GM19239 (cell line): ENCODE measurements at regions not wholly inside any gene's neighbourhood (a gene's known extent, or its start where the extent isn't known, plus 50 kb on each side); places are given as distances from the start of the nearest gene placed in this dataset.

Source experiments
- DNase-seq: peaks from one replicate; pipeline ENCODE4 v3.0.0; 2011; ENCODE audit warnings: low spot score; ENCODE audit not compliant: insufficient read length
- FAIRE-seq: peaks from 2 replicates; lab custom pipeline; 2011; peaks lifted over from hg19 to GRCh38; lab: Jason Lieb, UNC

DNA sequence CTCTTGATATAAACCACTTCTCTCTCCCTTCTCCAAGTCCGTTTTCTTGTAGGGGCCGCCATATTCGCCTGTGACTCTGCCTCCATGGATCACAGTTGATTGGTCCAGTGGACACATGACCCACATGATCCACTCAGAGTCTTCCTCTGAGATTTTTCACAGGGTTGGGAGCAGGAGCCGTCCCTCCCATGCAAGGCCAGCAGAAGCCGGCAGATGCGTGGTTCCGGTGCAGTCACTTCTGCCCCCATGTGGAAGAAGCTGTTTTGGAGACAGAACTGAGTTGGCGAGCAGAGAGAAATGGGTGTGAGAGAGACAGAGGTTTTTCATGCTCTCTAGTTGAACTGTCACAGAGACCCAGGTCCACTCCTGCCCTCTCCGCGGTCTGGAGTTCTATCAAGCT lies 83.3 kb downstream of the C16orf95 start:
- FAIRE-seq (no peak), DNase-seq (no peak)

DNA sequence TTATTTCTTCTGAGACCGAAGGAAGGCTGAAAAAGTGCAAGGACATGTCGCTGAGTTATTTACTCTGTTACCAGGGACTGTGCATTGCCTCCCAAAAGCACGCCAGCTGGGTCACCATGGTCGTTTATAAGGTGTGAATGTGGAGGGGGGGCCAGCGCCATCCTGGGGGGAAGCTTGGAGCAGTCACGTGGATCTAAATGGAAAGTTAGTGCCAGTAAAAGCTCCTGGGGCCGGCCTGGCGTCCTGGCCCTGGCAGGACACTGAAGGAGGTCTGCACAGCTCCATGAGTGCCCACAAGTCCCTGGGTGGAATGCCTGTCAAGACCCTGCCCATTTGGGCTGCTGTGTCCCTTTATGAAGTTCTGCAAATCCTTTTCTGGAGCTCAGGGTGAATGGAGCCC lies 82.6 kb downstream of the C16orf95 start:
- no peak for DNase-seq
- FAIRE-seq: no peak

- no peak for FAIRE-seq
- DNase-seq: peak; percentile 24
These were observed 81.2 kb downstream of the C16orf95 start for GRCh38 chr16:87235810-87236515.

DNA sequence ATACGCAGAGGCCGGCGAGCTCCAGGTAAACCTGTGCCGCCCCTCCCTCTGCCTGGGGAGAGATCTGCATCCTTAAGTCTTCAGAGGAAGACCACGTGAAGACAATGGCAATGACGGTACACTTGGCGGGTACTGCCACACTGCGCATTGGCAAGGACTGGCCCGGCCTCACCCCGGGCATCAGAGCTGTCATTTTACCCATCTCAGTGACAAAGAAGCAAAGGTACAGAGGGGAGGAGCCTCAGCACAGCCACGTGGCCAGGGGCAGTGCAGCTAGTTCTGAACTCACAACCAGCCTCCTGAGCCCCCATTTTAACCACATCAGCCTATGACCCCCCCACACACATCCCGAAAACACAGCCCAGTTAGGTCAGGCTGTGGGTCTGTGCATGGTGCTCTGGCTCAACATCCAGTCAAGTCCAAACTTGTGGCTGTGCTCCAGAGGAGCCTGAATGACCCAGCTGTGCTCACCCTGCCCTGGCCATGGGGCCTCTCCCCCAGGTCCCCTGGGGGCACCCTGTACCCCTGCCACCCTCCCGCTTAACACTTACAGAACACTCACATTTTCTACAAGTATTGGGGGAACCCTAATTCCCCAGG lies 80.6 kb downstream of the C16orf95 start:
- FAIRE-seq (no peak), DNase-seq (no peak)

DNA sequence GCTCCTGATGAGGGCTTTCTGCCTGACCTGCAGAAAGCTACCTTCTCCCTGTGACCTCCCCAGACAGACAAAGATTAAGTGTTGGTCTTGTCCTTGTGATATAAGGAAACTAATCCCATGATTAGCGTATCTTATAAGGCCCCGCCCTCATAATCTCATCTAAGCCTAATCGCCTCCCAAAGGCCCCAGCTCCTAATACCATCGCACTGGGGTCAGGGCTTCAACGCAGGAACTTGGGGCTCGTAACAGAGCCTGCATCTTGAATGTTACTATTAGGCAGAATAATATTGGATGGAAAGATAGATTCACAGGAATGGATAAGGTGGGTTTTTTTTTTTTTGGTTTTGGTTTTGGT lies 78.9 kb downstream of the C16orf95 start:
- FAIRE-seq: no peak

DNA sequence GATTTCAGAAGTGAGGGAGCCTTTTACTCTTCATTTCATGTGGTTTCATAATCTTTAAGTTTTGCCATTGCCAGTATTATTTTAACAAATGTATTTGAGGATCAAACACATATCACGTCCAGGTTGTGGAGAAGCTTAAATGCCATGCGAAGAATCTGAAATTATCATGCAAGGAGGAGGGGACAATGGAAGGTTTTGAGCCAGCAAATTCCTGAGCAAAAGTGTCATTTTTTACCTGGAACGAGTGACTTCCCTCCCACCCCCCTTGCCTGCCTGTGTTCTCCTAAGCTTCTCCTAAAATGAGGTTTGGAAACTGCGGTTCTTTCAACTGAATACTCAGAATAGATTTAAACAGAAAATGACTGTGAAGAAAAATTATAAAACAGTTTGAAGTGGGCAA lies 77.6 kb downstream of the C16orf95 start:
- FAIRE-seq (no peak), DNase-seq (no peak)

More for the DNA sequence above, 78.9 kb downstream of the C16orf95 start:
- no peak for DNase-seq

GRCh38 chr16:87240211-87241136 lies 76.7 kb downstream of the C16orf95 start:
- DNase-seq (no peak), FAIRE-seq (no peak)

DNA sequence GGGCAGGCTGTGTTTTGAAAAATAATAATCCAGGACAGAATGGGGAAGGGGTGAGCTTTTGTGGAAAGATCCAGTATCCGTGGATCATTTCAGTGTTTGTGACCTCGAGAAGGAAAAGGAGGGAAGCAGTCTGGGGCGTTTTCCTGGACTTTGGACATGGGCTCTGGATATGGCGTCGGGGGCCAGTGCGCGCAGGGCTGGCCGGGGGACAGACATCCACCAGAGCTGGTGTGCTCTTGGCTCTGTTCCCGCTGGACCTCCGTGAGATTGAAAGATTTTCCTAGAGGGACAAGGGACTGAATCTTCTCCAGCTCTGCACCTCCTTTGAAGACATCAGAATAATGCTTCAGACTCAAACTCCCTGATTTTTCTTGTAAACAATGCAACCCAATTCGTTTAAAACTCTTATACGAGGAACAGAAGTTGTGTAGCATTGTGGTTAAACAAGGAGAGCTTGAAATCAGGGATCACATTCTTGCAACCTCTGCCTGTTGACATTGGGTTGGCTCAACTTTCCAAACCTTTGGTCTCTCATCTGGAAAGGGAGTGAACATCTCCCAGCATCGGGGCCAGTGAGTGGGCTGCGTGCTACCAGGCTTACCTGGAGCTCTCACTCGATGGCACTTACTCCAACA lies 75.9 kb downstream of the C16orf95 start:
- no peak for FAIRE-seq
- DNase-seq: no peak

GRCh38 chr16:87243478-87243877 lies 73.7 kb downstream of the C16orf95 start:
- DNase-seq: no peak
- FAIRE-seq: no peak

DNA sequence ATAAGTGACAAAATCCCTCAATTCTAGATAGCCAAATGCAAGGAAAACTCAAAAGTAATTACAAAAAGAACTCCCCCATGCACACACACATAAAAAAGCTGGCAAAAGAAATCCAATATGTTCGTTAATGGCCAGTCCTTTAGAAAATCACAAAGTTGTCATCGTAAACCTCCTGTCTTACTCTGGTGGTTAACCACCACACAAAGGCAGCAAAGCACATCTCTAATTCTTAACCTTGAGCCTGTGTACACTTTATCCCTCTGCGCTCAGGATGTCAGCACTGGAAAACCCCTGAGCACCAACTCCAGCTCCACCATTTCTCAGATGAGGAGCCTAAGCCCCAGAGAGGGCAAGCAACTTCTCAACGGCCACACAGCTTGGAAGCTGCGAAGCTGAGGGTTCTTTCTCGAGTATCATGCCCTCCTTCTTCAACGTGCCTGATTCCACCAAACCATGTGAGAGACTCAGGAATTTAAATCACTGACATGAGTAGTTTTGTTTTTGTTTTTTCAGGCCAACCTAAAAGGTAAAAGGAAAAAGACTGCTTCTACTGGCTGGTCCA lies 72.5 kb downstream of the C16orf95 start:
- DNase-seq (no peak), FAIRE-seq (no peak)

DNA sequence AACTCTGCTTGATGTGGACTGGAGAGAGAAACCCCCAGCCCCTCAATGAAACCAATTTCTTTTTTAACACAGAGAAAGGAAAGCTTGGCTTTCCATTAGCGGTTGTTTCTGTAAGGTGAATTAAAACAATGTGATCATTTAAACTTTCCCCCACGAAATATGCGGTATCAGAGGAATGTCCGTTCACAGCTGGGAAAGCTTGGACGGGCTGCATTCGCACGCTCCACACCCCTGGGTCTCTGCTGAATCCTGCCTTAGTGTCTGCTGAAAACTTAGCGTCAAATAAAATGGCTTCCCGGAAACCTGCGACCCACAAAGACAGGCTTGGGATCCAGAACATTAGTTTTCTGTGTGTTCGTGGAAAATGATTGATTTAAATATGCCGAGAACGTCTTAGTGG lies 71.7 kb downstream of the C16orf95 start:
- no peak for DNase-seq
- no peak for FAIRE-seq

GRCh38 chr16:87246269-87247065 lies 70.7 kb downstream of the C16orf95 start:
- no peak for DNase-seq
- no peak for FAIRE-seq

GRCh38 chr16:87248714-87249113 lies 68.5 kb downstream of the C16orf95 start:
- no peak for FAIRE-seq
- DNase-seq: no peak

DNA sequence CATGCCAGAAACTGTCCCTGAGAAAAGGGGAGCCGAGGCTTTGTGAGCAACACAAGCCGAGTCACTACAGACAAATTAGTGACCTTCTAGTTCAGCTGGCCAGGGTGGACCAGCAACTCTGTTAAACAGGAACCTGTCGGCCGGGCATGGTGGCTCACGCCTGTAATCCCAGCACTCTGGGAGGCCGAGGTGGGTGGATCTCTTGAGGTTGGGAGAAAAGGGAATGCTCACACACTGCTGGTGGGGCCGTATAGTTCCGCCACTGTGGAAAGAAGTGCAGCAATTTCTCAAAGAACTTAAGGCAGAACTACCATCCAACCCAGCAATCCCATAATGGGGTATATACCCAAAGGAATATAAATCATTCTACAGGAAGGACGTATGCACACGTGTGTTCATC lies 67.8 kb downstream of the C16orf95 start:
- DNase-seq (no peak), FAIRE-seq (no peak)

GRCh38 chr16:87250431-87250960 lies 66.7 kb downstream of the C16orf95 start:
- DNase-seq (no peak), FAIRE-seq (no peak)

- FAIRE-seq: no peak
- no peak for DNase-seq
These were observed 64.8 kb downstream of the C16orf95 start for GRCh38 chr16:87252269-87252970.
